ENCODE measurements at regions not wholly inside any gene's neighbourhood (a gene's known extent, or its start where the extent isn't known, plus 50 kb on each side); places are given as distances from the start of the nearest gene placed in this dataset.

DNA sequence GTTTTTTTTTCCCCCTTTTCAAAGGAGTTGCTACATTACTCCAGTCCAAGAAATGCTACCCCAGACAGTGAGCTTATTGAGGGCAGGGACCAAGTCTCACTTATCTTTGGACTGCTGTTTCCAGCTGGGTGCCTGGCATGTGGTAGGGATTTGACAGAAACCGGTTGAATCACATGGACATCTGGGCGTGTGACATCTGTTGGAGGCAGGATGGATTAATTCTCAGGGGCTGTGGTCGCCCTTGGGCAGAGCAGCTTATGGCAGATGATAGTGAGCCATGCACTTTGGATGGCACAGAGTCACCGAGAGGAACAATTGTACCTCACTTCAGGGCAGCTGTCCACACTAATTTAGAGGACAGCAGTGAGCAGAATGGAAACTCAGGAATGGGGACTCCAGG lies 254.6 kb upstream of the ID2 start:
- Histone ChIP-seq H4K20me1 (replicated peaks; ENCODE audit: control insufficient read depth, insufficient read depth, low read length) (no peaks in the 10 kb centered on the region), H3K27ac (ENCODE audit: extremely low read depth, low read depth, low read length) (no peak overlapping the region), H3K79me2 (ENCODE audit: control insufficient read depth, insufficient read depth, low read length) (no peaks in the 10 kb centered on the region), H3K9ac (ENCODE audit: insufficient read depth in 1 of 2, low read depth in 2 of 2, low read length in 2 of 2) (no peak overlapping the region), H3K36me3 (ENCODE audit: control insufficient read depth, insufficient read depth, low read length) (no peaks in the 10 kb centered on the region), H3K9me3 (replicated peaks; ENCODE audit: control insufficient read depth, insufficient read depth, low read depth, low read length) (no peaks in the 10 kb centered on the region), H3K4me3 (no peak overlapping the region), H2AFZ (ENCODE audit: low read depth, low read length) (no peak overlapping the region), H3K4me1 (replicated peaks in 1 of 2; ENCODE audit: control insufficient read depth in 2 of 2, insufficient read depth in 2 of 2, low read length in 2 of 2) (no peaks in the 10 kb centered on the region), H3K27me3 (ENCODE audit: control insufficient read depth in 2 of 2, insufficient read depth in 2 of 2, low read length in 2 of 2) (peaks cover 0 to 24% of the 10 kb centered on the region in 2 experiments; a peak in 3 of 5 replicates), H3K4me2 (ENCODE audit: insufficient read depth, low read length) (no peak overlapping the region), H3K9me1 (ENCODE audit: control insufficient read depth, insufficient read depth, low read length) (no peaks in the 10 kb centered on the region)
- in situ Hi-C loops (cut with MboI) (no loop called here), intact Hi-C loops (cut with micrococcal nuclease) (no loop called here)
- ChIA-PET CTCF (ENCODE audit: low intra/inter-chr PET ratio) (no interaction called here), POLR2A (no interaction called here)
- no peak for FAIRE-seq
- no TSS peak for BruUV-seq (replicated peaks)
- WGBS (ENCODE audit: insufficient coverage, low coverage, missing lambda C conversion rate), result 2% methylated on average over 4 of the region's 4 CpGs
- ATAC-seq, result no peak
- DNase-seq (ENCODE audit: extremely low read depth in 1 of 4, low spot score in 3 of 4), result no peak
- TF ChIP-seq HNRNPL (IDR thresholded peaks at IDR 0.05; ENCODE audit: low read depth, low read length), result no peak
- TF ChIP-seq GATA2 (CRISPR knock-in tag; IDR thresholded peaks at IDR 0.05), result no peak
- TF ChIP-seq NCOR1 (IDR thresholded peaks at IDR 0.05), result no peak
- TF ChIP-seq SIX5 (IDR thresholded peaks at IDR 0.05; ENCODE audit: borderline replicate concordance in 1 of 2, insufficient read depth in 1 of 2, low read depth in 1 of 2, low read length in 2 of 2), result no peak
- TF ChIP-seq FOXP1 (CRISPR knock-in tag; IDR thresholded peaks at IDR 0.05), result no peak
- no peak for TF ChIP-seq U2AF1 (optimal IDR thresholded peaks at IDR 0.05; ENCODE audit: low read depth, low read length)
- TF ChIP-seq DNMT1 (IDR thresholded peaks at IDR 0.05), result no peak
- TF ChIP-seq, protein P1, sequence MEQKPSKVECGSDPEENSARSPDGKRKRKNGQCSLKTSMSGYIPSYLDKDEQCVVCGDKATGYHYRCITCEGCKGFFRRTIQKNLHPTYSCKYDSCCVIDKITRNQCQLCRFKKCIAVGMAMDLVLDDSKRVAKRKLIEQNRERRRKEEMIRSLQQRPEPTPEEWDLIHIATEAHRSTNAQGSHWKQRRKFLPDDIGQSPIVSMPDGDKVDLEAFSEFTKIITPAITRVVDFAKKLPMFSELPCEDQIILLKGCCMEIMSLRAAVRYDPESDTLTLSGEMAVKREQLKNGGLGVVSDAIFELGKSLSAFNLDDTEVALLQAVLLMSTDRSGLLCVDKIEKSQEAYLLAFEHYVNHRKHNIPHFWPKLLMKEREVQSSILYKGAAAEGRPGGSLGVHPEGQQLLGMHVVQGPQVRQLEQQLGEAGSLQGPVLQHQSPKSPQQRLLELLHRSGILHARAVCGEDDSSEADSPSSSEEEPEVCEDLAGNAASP (IDR thresholded peaks at IDR 0.05), result no peak
- TF ChIP-seq, protein P2, sequence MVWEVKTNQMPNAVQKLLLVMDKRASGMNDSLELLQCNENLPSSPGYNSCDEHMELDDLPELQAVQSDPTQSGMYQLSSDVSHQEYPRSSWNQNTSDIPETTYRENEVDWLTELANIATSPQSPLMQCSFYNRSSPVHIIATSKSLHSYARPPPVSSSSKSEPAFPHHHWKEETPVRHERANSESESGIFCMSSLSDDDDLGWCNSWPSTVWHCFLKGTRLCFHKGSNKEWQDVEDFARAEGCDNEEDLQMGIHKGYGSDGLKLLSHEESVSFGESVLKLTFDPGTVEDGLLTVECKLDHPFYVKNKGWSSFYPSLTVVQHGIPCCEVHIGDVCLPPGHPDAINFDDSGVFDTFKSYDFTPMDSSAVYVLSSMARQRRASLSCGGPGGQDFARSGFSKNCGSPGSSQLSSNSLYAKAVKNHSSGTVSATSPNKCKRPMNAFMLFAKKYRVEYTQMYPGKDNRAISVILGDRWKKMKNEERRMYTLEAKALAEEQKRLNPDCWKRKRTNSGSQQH (CRISPR knock-in tag; IDR thresholded peaks at IDR 0.05), result no peak
- no peak for TF ChIP-seq NFIX (CRISPR knock-in tag; IDR thresholded peaks at IDR 0.05; ENCODE audit: low read depth)
- TF ChIP-seq, protein P3, sequence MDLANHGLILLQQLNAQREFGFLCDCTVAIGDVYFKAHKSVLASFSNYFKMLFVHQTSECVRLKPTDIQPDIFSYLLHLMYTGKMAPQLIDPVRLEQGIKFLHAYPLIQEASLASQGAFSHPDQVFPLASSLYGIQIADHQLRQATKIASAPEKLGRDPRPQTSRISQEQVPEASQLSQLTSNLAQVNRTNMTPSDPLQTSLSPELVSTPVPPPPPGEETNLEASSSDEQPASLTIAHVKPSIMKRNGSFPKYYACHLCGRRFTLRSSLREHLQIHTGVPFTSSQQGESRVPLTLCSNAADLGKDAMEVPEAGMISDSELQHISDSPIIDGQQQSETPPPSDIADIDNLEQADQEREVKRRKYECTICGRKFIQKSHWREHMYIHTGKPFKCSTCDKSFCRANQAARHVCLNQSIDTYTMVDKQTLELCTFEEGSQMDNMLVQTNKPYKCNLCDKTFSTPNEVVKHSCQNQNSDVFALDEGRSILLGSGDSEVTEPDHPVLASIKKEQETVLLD (IDR thresholded peaks at IDR 0.05), result no peak
- no peak for TF ChIP-seq MAZ (CRISPR knock-in tag; conservative IDR thresholded peaks at IDR 0.05 in 1 of 2, IDR thresholded peaks at IDR 0.05 in 1 of 2)
- TF ChIP-seq, protein P4, sequence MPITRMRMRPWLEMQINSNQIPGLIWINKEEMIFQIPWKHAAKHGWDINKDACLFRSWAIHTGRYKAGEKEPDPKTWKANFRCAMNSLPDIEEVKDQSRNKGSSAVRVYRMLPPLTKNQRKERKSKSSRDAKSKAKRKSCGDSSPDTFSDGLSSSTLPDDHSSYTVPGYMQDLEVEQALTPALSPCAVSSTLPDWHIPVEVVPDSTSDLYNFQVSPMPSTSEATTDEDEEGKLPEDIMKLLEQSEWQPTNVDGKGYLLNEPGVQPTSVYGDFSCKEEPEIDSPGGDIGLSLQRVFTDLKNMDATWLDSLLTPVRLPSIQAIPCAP (CRISPR knock-in tag; IDR thresholded peaks at IDR 0.05; ENCODE audit: borderline replicate concordance), result no peak
- TF ChIP-seq NFE2L1 (tag; IDR thresholded peaks at IDR 0.05; ENCODE audit: borderline replicate concordance, low read depth), result no peak
- no peak for TF ChIP-seq MXI1 (IDR thresholded peaks at IDR 0.05; ENCODE audit: low read depth, low read length)

All from K562 (cell line).